Stimulated activated naive CD8-positive, alpha-beta T cell treated with anti-CD3 and anti-CD28 coated beads, Interleukin-15, Interleukin-2, amounts not matched to agents 100 U/mL and 50 U/mL, for 24 hours (primary cell): ENCODE measurements at regions not wholly inside any gene's neighbourhood (a gene's known extent, or its start where the extent isn't known, plus 50 kb on each side); places are given as distances from the start of the nearest gene placed in this dataset.

Experiments
- ATAC-seq: fragments of 150-1000 bp; cut with Tn5 transposase; one replicate; pipeline ENCODE4 v1.10.0; 2021
- DNase-seq: peaks from one replicate; pipeline ENCODE4 v3.0.0; 2021

DNA sequence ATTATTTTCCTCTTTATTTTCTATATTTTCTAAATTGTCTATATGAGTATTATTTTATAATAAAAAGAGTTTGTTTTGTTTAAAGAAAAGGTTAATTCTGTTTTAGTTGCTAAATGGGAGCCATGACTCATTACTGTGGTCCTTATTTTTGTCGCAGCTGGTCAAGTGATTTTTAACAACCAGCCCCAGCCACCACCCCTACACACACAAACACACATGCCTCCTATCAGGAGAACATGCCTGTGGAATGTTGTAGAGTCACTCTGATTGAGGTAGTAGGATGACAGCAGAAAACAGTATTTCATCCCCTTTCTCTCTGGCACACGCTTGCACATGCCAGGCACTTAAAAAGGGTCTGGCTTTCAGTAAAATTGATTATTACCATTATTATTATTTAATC is 68.6 kb upstream of the GDF10 start:
- ATAC-seq (no peak), DNase-seq (no peak)

DNA sequence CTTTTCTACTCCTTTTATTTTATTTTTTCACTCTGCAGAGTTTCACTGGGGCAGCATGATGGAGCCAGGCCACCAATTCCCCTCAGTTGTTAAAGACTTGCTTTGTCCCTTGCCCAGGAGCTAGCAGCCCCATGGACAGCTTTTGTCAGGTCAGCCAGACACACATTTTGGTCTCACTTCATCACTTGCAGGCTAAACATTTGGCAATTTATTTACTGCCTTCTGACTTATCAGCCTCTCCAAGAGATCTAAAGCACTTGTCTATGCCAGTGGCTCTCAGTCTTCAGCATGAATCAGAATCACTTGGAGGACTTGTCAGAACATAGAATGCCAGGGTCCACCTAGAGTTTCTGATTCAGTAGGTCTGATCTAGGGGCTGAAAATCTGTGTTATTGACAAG is 66.4 kb upstream of the GDF10 start:
- DNase-seq, result no peak
- ATAC-seq, result no peak

DNA sequence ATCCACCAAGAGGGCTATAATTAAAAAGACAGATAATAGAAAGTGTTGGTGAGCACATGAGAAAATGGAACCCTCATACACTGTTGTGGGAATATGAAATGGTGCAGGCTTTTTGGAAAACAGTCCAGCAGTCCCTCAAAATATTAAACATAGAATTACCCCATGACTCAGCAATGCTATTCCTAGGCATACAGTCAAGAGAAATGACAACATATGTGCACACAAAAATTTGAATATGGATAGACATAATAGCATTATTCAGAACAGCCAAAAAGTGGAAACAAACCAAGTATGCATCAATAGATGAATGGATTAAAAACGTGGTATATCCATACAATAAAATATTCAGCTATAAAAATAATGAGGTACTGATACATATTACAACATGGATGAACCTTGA is 64.5 kb upstream of the GDF10 start:
- DNase-seq (no peak), ATAC-seq (no peak)

DNA sequence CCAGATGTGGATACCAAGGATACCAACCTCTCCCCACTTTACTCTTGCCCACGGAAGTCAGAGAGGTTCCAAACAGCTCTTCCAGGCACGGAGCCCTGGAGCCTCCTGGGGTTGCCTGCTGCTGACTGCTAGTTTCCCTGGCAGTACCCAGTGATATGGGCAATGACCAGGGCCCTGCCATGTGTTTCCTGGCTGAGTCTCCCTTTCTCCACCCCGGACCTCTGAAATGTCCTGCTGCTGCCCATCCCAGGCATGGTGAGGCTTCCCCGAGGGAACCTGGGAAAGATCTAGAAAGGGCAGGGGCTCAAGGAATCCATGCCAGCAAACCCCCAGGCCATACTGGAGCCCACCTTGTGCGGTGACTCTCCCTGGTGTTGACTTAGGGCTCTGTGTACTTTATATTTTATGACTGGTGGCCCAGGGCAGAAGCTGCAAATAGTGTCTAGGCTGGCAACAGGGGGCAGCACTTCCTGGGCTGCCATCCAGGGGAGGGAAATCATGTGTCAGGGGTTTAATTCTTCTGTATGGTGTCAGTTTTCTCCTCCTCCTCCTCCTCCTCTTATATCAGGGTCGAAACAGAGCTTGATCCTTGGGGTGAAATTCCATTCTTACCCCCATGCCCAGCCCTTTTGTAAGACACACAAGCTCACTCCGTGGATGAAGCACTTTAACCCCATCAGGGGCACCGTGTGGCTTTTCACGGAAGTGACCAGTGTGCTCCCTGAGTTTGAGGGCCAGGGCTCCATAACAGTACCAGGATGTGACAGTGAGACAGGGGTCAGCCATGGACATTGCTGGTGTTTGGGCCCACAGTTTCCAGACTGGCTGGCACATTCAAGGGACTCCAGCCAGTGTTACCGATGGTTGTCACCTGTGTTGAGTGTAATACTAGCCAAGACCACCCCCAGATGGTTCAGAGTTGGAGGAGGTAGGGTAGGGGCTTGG is 62.4 kb upstream of the GDF10 start:
- ATAC-seq (no peak), DNase-seq (no peak)

DNA sequence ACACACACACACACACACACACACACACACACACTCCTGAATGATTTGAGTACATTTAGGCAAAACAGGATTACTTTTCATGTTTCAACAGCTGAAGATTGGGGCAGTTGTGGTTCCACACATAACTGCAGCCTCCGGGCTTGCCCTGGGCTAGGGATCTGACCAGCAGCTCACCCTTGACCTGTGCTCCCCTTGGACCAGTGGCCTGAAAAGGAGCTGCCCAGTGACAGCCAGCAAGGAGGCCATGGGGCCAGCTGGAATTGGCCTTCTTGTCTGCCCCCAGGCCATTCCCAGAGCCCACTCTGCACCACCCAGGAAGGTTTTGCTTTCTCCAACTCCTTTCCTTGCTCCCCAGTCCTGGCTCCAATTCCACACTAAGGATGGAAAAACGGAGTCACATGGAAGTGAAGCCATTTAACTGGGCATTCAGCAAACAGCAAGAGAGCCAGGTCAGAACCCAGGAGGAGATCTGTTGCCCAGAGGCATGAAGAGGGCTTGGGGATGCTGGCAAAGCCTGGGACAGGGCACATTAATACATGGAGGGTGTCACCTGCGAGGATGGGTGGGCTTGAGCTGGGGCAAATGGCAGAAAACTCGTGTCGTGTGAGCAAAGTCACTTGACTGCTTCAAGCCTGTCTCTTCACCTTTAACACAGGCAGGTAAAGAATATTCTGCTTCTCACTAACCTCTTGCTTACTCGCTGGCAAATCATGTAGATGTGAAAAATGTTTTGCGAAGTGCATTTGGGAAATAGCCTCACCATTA is 61.5 kb upstream of the GDF10 start:
- ATAC-seq (no peak), DNase-seq (no peak)

DNA sequence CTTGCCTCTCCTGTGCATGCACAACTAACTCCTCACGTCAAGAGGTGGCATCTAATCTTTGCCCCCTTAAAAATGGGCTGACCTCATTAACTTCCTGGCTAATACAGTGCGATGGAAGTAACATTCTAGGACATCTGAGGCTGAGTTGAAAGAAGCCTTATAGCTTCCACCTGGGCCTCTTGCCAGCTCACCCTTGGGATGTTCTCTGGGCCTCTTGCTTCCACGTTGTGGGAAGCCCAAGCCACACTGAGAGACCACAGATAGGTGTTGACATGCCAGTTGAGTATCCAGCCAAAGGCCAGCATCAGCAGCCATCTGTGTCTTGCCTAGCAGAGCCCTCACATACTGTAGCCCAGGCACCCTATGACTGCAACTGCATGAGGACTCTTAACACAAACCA is 60.8 kb upstream of the GDF10 start:
- DNase-seq (no peak), ATAC-seq (no peak)

DNA sequence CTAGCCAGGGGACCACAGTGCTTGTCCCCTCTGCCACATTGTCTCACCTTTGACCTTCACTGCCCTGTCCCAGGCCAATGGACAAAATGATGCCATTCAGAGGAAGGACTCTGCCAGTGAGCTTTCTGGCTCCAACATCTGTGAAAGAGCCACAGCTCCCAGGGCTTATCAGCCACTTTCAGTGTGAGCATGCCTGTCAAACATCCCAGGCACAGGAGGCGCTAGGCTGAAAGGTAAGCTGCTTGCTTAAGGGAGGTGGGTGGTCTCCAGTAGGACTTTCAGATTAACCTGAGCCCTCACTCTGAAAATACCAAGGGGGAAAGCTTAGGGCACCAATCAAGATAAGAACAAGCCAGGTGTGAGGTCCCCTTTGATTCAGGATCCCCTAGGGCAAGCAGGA is 59.8 kb upstream of the GDF10 start:
- no peak for DNase-seq
- no peak for ATAC-seq

DNA sequence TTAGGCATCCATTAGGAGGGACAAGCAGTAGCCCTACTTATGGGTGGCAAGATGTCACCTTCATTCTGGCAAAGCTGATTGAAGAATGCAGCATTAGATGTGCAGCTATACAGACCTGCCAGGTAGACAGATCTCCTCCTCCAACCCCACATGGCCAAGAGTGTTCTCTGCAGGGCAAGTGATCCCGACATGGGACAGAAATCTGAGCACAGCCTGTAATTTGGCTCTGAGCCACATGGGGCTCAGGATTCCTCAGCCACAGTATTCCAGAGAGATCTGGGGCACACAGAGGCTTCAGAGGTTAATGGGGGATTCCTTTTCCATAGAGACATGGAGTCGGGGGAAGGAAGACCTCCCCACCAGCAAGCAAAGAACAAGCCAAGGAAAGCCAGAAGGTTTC is 58.7 kb upstream of the GDF10 start:
- no peak for DNase-seq
- ATAC-seq, result no peak

DNA sequence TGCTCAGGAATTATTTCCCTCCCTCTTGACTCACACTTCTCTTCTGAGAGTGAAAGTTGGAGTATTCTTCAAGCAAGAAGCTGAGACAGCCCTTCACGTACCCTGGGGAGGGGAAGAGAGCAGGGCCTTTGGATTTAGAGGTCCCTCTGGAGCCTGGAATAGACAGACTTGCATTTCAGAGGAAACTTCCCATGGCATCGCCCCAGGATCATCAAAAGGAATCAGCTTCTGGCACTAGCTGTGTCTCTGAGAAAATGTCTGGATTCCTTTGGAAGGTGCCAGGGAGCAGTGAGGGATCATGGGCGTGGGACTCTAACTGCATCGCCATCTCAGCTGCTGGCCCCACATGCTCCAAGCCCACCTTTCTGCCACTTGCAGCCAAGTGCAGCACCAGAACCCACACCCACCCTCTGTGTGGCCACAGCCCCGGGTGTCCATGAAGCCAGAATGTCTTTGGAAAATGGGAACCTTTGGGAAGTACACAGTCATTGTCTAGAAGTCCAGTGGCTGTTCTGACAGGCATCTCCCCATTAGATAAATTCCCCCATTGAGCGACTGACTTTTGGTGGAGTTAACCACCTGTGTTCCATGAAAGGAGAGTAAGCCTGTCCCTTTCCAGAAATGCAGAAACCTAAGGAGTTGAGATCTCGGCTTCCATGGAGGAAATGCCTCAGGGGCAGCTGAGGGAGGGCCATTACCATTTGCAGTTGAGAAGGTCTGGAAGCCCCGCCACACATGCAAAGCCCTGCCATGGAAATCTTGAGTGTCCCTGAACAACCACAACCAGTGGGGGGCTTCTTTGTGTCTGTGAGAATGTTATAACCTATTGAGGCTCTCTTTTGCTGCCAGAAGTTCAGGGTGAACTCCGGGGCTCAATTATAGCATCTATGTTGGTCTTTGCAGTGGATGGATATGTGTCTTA is 57.8 kb upstream of the GDF10 start:
- ATAC-seq (no peak), DNase-seq (no peak)

DNA sequence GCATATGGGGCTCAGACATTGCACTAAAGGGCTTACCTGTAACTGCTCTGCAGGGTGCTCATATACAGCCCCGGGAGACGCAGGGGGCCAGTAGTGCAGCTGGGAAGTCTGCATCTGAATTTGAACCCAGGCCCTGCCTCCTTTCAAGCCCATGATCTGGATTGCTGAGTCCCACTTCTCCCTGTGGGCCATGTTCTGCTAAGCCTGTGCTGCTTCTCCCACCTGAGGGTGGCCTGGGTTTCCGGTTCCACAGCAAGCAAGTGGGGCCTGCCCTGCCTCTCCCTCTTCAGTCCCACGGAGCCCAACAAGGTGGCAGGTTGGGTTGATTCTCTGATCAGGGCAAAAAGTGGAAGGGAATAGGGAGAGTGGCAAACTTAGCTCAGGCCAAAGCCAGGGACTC is 56.6 kb upstream of the GDF10 start:
- ATAC-seq, result no peak
- DNase-seq, result no peak

DNA sequence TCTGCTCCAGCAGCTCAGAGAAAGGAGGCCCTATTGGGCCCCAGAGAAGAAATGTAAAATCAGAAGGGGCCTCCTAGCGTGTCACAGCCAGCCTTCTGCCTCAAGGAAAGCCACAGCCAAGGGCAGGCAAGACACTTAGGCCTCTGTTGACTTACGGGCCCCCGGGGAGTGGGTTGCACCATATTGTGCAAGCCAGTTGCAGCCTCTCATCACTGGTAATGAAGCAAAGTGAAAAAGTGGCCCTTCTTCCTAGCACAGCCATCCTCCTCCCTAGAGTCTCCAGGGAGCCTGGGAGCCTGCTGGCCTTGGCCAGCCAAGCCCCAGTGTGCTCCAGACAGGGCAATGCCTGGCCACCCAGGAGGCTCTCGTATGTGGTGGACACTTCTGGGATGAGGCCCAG is 56.2 kb upstream of the GDF10 start:
- ATAC-seq, result no peak
- DNase-seq, result no peak

DNA sequence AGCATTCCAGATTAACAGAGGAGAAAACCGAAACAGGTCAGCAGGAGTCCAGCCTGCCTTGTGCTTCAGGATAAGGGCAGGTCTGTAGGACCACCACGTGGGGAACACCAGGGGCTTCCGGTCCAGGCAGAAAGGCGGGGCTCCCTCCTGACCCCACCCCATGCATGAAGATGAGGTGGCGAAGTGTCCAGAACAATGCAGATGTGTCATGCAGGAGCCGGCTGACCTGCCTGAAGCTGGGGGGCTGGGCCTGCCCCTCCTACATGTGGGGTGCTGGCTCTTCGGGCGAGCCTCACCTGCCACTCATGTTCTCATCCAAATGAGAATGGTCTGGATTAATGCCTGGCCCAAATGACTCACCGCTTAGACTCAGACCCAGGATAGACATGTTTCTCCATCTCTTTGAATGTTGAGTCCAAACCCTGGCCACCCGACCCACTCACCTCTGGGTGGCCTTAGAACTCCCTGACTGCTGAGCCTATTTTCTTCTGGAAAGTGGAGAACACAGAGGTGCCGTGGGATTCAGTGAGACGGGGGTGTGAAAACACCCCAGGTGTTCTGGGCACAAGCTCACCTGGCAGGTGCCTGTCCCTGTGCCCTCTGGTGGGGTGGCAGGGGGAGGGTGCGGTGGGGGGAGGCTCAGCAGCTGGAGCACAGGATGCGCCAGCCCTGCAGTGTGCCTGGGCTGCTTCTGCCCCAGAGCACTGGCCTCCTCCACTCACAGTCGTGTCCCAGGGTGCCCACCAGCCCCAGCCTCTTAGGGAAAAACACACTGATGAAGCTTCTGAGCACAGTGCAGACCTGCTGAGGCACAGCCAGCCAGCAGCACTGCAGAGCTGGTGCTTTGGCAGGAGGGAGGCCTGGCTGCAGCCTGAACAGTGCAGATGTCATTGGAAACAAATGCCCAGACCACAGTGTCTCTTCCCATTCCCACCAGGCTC is 55.2 kb upstream of the GDF10 start:
- no peak for ATAC-seq

DNA sequence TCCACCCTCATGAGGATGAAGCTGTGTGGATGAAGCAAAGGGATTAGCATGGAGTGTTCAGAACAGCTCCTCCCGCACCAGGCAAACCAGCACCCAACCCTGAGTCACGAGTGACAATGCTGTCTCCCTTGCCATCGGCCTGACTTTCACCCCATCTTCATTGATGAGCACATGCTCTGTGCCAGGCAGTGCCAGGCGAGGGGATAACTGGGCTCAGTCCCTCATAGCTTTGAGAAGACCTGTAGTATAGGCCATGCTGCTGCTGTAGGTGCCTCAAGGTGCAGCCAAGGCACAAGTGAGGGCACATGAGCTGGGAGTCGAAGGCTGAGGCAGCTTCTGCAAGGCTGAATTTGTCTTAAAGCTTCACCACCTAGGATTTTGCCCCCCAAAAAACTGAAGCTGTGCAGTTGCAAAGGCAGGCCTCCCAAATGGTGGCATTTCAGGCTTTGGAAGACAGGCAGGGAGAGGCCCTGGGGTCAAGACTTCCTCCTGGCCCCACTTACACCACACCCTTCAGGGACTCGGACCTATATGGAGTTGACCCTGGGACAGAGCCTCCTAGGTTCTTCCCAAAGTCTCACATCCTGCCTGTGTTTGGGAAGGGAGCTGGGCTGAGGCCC is 54.2 kb upstream of the GDF10 start:
- DNase-seq (no peak), ATAC-seq (no peak)

More for the DNA sequence above, 55.2 kb upstream of the GDF10 start:
- no peak for DNase-seq

DNA sequence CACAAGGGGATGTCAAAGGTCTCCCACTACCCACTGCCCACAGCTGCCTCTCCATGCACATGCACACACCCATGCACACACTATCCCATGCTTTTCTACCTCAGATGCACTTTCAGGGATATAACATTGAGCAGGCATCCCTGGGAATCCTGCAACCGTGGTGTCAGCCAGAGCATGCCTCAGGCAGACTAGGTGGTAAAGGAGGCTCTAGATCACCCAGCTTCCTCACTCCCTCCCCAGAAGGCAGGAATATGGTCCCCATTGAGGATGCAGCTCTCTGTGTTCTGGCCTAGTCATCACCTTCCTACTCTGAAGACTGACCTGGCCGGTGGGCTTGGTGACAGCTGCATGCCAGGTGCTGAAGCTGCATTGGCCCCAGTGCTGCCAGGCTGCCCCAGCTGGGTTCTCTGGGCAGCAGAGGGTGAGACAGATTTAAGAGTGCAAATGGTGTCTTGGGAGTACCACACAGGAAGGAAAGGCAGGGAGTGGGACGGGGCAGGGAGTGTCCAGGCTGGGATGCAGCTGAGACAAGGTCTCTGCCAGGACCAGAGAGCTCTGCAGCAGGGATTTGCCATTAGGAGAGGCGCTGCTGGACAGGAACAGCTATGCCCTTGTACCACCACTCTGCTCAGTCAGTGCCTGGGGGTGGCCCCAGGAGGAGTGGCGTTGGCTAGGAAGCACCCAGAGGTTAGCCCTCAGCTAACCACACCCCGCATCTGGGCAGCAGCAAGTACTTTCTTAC is 53.4 kb upstream of the GDF10 start:
- ATAC-seq, result no peak
- DNase-seq, result no peak

DNA sequence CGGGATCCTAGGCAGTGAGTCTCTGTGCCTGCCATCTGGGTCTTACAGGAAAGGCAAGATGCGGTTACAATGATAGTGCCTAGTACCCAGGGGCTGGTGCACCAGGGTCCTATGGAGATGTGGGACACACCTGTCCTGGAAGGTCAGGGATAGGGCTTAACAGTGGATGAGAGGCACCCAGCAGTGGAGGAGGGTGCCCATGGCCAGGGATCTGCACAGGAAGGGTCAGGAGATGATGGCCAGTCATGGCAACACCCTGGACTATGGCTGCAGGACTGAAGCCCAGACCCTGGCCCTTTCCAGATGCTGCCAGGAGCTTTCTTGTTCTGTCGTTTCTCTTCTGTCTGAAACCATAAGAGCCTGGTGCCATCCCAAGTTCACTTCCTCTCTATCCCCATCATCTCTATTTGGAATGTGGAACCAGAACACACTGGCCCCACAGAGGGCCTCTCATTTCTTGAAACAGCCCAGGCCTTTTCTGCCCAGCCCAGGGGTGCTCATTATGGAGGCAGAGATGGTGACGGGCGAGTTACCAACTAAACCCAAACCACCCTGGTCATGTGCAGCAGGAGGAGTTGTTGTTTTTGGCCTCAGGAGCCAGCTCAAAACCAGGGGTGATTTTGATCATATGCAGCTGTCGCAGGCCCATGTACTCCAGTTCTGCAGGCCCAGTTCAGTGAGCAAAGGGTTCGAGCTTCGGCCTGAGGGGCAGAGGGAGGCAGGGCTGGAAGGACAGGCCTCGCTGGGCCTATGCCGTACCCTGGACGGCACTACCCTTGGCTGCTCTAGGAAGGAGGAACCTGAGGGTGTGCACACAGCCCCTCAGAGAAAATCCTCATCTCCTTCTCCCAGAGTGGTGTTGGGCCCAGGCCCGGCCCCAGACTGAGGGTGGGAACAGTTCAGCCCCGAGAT is 52.6 kb upstream of the GDF10 start:
- DNase-seq, result no peak

DNA sequence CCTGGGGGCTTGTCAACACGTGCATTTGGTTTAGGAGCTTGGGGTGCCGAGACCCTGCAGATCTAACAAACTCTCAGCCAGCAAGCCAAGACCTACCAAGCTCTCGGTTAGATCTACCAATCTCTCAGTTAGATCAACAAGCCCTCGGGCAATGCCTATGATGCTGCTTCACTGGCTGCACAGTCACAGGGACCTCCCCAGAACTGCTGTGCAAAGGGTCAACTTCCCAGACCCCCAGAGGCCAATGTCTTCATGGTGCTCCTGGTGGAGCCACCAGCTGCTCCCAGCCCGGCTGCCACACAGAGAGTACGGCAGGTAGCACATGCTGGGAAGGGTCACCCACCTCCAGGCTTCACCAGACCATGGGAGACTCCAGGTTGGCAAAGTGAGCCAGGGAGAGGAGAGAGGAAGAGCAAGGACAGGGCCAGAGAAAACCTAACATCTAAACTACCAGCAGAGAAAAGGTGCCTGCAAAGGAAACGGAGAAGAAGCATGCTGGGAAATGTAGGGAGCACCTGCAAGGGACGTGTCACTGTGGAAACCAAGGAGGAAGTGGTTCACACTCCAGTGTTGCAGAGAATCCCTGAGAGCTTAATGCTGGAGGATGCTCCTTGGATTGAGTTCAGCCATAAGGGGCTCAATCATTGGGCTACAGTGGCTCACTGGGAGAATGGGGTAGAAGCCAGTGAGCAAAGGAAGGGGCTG is 51.5 kb upstream of the GDF10 start:
- ATAC-seq (no peak), DNase-seq (no peak)

More for the DNA sequence above, 52.6 kb upstream of the GDF10 start:
- ATAC-seq, result no peak

DNA sequence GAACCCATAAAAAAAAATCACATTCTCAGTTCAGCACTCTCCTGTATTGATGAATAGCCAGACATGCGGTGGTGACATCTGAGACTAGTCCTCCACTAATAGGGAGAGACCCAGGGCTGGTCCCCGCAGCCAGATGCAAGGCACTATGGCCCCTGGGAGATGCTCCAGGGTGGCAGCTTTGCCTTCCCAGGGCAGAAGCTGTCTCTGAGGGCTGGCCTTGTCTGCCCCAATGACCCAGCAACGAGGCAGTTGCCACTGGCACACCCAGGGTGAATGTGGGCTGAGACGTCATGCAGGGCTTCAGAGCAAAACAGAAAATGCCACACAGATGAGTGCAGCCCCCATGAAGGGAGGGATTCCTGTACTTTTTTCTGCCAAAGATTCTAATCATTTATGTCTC is 50.1 kb upstream of the GDF10 start:
- ATAC-seq (no peak), DNase-seq (no peak)
